Activated T-cell treated with anti-CD3 and anti-CD28 coated beads, Interleukin-2, amount 50 U/mL, for 4 hours (primary cell): ENCODE measurements at regions not wholly inside any gene's neighbourhood (a gene's known extent, or its start where the extent isn't known, plus 50 kb on each side); places are given as distances from the start of the nearest gene placed in this dataset.

Source experiments
- ATAC-seq, 2 donors: fragments of 200-7000 bp; cut with Tn5 transposase; one replicate each; pipeline ENCODE4 v1.10.0; 2021
- DNase-seq: peaks from one replicate; pipeline ENCODE4 v3.0.0-alpha.2; 2020
- H3K27me3 Mint-ChIP-seq: one replicate; pipeline ENCODE4 v1.8.0; 2021; ENCODE audit warnings: low read depth, mixed read lengths
- H3K36me3 Mint-ChIP-seq: one replicate; pipeline ENCODE4 v1.8.0; 2022; ENCODE audit warnings: mixed read lengths; ENCODE audit not compliant: insufficient read depth
- H3K4me1 Mint-ChIP-seq: one replicate; pipeline ENCODE4 v1.8.0; 2021; ENCODE audit warnings: low read depth, mixed read lengths
- H3K4me3 Mint-ChIP-seq: one replicate; pipeline ENCODE4 v1.8.0; 2021; ENCODE audit warnings: mild to moderate bottlenecking, moderate library complexity, mixed read lengths
- H3K9me3 Mint-ChIP-seq: one replicate; pipeline ENCODE4 v1.8.0; 2021; ENCODE audit warnings: mixed read lengths

DNA sequence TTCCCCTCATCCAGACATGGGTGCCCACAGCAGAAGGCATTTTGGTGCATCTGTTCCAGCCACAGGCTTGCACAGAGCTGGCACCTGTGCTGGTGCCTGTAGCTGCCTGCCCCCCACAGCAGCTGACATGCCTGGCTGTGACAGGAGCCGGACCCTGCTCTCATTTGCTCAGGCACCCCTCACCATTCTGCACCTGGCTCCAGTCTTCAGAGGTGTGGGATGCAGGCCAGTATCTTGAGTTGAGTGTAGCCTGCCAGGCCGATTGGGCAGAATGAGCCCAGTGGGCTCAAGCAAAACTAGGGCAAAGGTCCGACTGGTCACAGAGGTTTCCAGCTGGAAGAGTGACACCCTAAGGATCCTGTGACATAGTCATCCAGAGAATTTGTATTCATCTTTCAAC is 887.7 kb downstream of the CDH11 start:
- Mint-ChIP-seq H3K4me1 (no peaks in the 10 kb centered on the region), H3K27me3 (no peaks in the 10 kb centered on the region), H3K4me3 (no peak overlapping the region), H3K36me3 (no peaks in the 10 kb centered on the region), H3K9me3 (peaks cover 31% of the 10 kb centered on the region)
- DNase-seq = no peak
- ATAC-seq = no peak

DNA sequence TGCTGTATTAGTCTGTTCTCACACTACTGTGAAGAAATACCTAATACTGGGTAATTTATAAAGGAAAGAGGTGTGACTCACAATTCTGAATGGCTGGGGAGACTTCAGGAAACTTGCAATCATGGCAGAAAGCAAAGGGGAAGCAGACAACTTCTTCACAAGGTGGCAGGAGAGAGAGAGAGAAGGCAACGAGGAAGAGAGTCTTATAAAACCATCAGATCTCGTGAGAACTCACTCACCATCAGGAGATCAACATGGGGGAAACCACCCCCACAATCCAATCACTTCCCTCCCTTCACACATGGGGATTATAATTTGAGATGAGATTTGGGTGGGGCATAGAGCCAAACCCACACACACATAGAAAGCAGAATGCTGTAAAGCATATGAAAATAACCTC is 896.2 kb downstream of the CDH11 start:
- no peaks in the 10 kb centered on the region for H3K27me3 Mint-ChIP-seq

DNA sequence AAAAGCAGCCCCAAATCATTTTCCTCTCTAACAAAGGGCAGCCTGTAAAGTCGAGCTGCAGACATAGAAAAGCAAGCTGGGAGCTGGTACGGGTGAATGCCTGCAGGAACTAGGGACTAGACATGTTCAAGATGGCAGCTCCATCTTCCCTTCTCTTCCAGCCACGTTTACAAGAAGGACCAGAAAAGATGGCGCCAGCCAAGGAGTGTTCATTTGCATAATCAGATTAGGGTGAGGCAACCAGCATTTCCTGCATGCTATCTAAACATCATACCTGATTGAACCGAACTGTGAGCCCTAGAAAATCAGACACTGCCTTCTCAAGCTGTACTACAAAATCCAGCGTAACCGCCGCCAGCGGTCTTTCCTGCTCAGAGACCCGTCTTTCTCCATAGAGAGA is 896.8 kb downstream of the CDH11 start:
- ATAC-seq = no peak
- peaks cover 10% of the 10 kb centered on the region for H3K9me3 Mint-ChIP-seq
- H3K4me1 Mint-ChIP-seq = no peaks in the 10 kb centered on the region

More for the DNA sequence above, 896.2 kb downstream of the CDH11 start:
- no peak overlapping the region for H3K4me3 Mint-ChIP-seq
- H3K4me1 Mint-ChIP-seq = no peaks in the 10 kb centered on the region
- H3K9me3 Mint-ChIP-seq = peaks cover 14% of the 10 kb centered on the region
- DNase-seq (no peak), ATAC-seq (no peak)
- no peaks in the 10 kb centered on the region for H3K36me3 Mint-ChIP-seq

DNA sequence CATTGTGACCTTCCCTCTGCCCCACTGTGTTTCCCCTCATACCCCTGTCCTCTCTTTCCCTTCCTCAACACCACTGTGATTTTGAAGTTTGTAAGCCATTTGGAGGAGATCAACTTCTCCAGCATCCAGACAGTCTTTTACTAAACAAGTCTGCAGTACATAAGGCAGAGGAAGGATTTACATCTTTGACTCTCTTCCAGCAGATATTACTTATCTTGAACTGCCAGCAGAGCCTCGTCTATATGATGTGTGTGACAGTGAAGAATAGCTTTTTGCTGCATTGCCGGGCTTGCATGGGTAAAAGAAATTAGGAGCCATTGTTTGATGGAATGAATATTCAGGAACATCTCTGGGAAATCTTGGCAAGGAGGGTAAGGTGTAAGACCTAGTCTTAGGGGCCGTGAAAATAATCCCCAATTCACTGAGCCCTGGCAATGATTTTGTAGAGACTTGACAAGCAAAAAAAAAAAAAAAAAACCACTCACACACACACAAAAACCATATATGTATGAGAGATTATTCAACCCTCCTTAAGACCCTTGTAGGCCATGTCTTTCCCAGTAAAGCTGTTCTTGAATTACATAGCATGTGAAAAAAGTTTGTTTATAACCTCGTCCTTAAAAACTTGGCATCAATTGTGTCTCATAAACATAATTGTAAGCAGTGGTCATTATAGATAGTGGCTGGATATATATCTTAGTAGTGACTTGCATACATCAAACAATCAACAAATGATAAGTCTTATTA is 903.9 kb downstream of the CDH11 start:
- DNase-seq (no peak), ATAC-seq (no peak)
- H3K9me3 Mint-ChIP-seq = peaks cover 8% of the 10 kb centered on the region

More for the DNA sequence above, 896.8 kb downstream of the CDH11 start:
- H3K36me3 Mint-ChIP-seq = no peaks in the 10 kb centered on the region
- no peak for DNase-seq
- no peaks in the 10 kb centered on the region for H3K27me3 Mint-ChIP-seq
- no peak overlapping the region for H3K4me3 Mint-ChIP-seq

DNA sequence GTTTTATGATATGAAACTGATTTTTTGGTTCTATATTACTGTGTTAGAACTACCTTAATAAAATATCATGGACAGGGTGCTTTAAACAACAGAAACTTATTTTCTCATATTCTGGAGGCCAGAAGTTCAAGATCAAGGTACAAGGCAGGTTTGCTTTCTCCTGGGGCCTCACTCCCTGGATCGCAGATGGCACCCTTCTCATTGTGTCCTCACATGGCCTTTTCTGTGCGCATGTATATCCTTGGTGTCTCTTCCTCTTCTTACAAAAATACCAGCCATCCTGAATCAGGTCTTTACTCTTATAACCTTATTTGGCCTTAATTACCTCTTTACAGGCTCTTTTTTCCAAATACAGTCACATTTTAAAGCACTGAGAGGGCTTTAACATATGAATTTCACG is 906.1 kb downstream of the CDH11 start:
- H3K4me3 Mint-ChIP-seq = no peak overlapping the region
- DNase-seq = no peak
- H3K9me3 Mint-ChIP-seq = peaks cover 10% of the 10 kb centered on the region
- H3K27me3 Mint-ChIP-seq = no peaks in the 10 kb centered on the region
- no peak for ATAC-seq
- no peaks in the 10 kb centered on the region for H3K4me1 Mint-ChIP-seq
- no peaks in the 10 kb centered on the region for H3K36me3 Mint-ChIP-seq

More for the DNA sequence above, 903.9 kb downstream of the CDH11 start:
- Mint-ChIP-seq H3K27me3 (no peaks in the 10 kb centered on the region), H3K36me3 (no peaks in the 10 kb centered on the region), H3K4me1 (no peaks in the 10 kb centered on the region), H3K4me3 (no peak overlapping the region)

DNA sequence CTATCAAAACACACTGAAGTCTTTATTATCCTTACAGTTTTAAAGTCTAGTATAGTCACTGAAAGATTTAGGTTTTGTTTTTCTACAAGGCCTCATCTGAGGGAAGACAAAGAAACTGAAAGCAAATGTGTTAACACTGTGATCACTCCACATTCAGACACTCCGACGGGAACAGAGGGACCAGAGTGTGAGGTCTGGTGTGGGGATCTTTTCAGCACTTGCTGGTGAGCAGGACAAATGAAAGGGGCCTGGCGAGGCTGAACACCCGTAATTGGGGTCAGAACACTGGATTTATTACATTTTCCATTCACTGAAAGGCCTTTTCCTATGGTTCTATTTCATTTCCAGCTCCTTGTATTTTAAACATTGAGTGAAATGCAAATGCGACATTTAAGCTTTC is 910.5 kb downstream of the CDH11 start:
- no peak overlapping the region for H3K4me3 Mint-ChIP-seq
- H3K27me3 Mint-ChIP-seq = no peaks in the 10 kb centered on the region
- no peaks in the 10 kb centered on the region for H3K4me1 Mint-ChIP-seq
- no peaks in the 10 kb centered on the region for H3K36me3 Mint-ChIP-seq
- H3K9me3 Mint-ChIP-seq = peaks cover 17% of the 10 kb centered on the region
- ATAC-seq (no peak), DNase-seq (no peak)

DNA sequence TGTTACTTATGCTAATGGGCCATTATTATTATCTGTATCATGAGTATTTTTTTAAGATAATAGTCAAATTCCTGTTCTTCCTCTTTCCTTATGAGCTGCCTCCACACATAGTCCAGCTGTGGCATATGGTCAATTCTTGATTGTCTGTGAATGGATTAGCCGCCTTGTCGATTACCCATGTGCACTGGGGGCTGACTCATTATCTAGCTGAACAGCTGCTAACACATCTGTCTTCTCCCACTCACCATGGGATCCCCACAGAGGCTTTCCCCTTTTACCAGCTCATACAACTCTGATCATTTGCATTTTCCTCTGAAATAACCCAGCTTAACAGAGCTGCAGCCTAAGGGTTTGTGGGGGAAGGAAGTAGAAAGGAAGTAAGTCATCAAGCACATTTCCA is 915.0 kb downstream of the CDH11 start:
- Mint-ChIP-seq H3K4me1 (no peaks in the 10 kb centered on the region), H3K4me3 (no peak overlapping the region), H3K36me3 (no peaks in the 10 kb centered on the region), H3K27me3 (no peaks in the 10 kb centered on the region), H3K9me3 (peaks cover 12% of the 10 kb centered on the region)
- DNase-seq (no peak), ATAC-seq (no peak)

DNA sequence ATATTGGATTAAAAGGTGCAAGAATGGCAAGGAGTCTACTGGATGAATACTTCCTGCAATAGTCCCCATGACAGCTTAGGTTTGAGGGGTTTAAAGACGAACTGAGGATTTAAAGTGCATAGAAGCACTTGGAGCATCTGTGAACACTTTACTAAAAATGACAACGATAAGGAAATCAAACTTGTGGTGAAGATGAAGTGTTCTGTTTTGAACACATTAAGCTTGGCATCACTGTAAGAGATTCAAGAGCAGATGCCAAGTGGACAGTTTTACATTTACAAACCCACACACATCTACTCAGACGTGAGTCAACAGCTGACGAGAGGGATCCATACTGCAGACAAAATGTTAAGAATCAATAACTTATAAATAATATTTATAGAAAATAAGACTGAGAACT is 918.7 kb downstream of the CDH11 start:
- no peak overlapping the region for H3K4me3 Mint-ChIP-seq
- H3K4me1 Mint-ChIP-seq = no peaks in the 10 kb centered on the region
- DNase-seq = no peak
- H3K36me3 Mint-ChIP-seq = no peaks in the 10 kb centered on the region
- H3K9me3 Mint-ChIP-seq = peaks cover 13% of the 10 kb centered on the region
- H3K27me3 Mint-ChIP-seq = no peaks in the 10 kb centered on the region
- no peak for ATAC-seq

DNA sequence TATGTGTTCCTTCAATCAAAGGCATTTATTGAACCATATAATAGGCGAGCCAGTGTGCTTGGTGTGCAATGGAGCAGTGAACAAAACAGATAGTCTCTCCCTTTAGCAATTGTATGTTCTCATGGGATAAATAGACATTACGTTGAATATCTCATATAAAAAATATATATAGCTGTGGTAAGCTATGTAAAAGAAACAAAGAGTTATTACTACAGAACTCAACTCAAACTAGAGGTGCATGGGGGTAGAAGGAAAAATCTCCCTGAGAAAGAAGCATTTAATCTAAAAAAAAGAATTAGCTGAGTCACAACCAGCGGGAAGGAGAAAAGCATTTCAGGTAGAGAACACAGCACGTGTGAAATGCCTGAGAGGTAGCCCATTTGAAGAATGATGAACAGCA is 919.3 kb downstream of the CDH11 start:
- Mint-ChIP-seq H3K9me3 (peaks cover 18% of the 10 kb centered on the region), H3K4me1 (no peaks in the 10 kb centered on the region), H3K4me3 (no peak overlapping the region), H3K27me3 (no peaks in the 10 kb centered on the region), H3K36me3 (no peaks in the 10 kb centered on the region)
- DNase-seq (no peak), ATAC-seq (no peak)

DNA sequence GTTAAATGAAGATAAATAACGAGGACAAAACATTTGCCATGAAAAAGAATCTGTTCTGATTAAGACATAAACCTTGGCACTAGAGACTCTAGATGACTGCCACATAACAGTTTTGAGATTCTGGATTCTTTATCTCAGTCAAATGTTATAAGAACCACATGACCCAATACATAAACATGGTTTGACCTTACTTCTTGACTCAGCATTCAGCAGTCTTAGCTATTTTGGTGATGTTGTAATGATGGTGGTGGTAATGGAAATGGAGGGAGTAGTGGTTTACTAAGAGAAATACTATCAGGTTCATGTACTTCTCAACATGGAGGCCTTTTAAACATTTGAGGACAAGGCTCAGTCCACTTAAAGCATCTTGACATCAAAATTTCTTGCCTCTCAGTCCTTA is 925.4 kb downstream of the CDH11 start:
- Mint-ChIP-seq H3K9me3 (peaks cover 23% of the 10 kb centered on the region), H3K4me1 (no peaks in the 10 kb centered on the region), H3K36me3 (no peaks in the 10 kb centered on the region), H3K27me3 (no peaks in the 10 kb centered on the region), H3K4me3 (no peak overlapping the region)
- DNase-seq = no peak
- no peak for ATAC-seq

DNA sequence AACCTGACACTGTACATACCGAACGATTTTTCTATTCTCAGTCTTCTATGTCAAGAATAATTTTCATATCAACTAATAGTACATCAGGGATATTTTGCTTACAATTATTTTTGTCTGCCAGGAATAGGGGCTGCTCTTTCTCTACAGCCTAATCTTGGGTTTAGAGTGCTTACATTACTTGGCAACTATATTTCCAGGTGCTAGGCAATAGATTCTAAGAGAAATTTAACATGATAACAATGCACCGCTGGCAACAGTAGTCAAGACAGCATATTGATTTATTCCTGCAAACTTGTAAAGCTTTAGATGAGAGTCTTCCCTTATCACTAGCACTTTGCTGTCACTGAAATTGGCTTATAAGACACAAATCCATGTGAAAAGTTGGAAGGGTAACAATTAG is 935.9 kb downstream of the CDH11 start:
- no peaks in the 10 kb centered on the region for H3K27me3 Mint-ChIP-seq
- no peak for ATAC-seq

DNA sequence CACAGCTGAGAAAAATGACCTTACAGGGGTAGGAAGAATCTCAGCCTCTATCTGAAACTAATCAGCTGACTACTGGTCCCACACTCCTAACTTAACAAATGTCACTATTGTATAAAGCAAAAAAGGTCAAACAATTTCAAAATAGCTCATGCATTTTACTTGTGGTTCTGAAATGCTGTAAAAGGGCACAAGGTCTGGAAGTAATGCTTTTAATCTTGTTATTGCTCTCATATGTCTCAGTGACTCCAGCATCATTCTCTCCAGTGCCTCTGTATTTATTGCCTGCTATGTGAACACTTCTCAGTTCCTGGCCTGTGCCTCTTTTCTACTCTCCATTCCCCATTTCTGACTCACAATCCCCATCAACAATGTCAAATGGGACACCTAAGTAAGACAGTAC is 937.7 kb downstream of the CDH11 start:
- Mint-ChIP-seq H3K36me3 (no peaks in the 10 kb centered on the region), H3K9me3 (peaks cover 17% of the 10 kb centered on the region), H3K4me3 (no peak overlapping the region), H3K4me1 (no peaks in the 10 kb centered on the region), H3K27me3 (no peaks in the 10 kb centered on the region)
- DNase-seq (no peak), ATAC-seq (no peak)

More for the DNA sequence above, 935.9 kb downstream of the CDH11 start:
- DNase-seq = no peak
- H3K4me1 Mint-ChIP-seq = no peaks in the 10 kb centered on the region
- H3K36me3 Mint-ChIP-seq = no peaks in the 10 kb centered on the region
- H3K9me3 Mint-ChIP-seq = peaks cover 22% of the 10 kb centered on the region
- no peak overlapping the region for H3K4me3 Mint-ChIP-seq

DNA sequence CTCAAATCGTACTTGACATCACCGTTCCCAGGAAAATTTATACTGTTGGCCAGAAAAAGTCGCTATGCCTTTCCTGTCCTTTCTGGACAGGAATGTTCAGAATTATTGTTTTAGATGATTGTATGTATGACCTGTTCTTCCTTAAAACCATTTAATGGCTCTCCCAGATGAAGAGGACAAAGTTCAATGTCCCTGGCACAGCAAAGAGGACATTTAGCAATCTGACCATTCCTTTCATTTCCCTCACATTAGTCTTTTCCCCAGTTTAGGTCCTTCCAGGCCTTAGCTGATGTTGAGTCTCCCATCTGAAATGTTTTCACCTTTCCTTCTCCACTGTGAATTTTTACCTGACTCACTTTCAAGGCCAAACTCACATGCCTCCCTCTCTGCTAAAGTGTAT is 938.9 kb downstream of the CDH11 start:
- no peak for ATAC-seq
- H3K27me3 Mint-ChIP-seq = no peaks in the 10 kb centered on the region
- H3K9me3 Mint-ChIP-seq = peaks cover 21% of the 10 kb centered on the region
- no peak for DNase-seq
- no peaks in the 10 kb centered on the region for H3K4me1 Mint-ChIP-seq
- H3K36me3 Mint-ChIP-seq = no peaks in the 10 kb centered on the region
- no peak overlapping the region for H3K4me3 Mint-ChIP-seq

DNA sequence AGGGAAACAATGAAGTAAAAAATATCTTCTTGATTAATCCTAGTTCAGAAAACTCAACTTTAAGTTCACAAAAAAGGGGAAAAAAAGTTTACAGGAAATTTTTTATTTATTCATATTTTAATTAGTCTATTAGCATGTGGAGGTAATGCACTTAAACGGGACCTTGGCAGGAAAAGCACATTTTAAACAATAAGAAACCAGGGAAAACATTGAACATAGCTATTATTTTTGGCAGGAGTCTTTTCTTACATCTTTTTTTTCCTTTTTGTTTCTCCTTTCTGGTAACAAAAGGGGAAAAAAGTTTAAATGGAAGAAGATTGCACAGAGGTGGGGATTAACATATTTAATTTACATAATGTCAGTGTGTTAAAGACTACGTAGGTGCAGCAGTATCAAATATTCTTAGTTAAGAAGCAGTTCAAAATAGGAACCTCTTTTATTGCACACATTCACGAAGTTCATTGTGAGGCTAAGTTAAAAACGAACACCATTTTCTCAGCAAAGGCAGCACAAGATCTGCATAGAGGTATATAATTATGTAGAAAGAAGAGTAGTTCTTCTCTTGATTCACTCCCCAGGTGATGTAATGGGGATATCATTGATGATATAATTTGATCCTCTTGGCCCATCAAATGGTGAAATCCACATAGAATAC is 940.5 kb downstream of the CDH11 start:
- Mint-ChIP-seq H3K4me3 (no peak overlapping the region), H3K4me1 (no peaks in the 10 kb centered on the region), H3K36me3 (no peaks in the 10 kb centered on the region), H3K27me3 (no peaks in the 10 kb centered on the region), H3K9me3 (peaks cover 33% of the 10 kb centered on the region)
- DNase-seq (no peak), ATAC-seq (no peak)

DNA sequence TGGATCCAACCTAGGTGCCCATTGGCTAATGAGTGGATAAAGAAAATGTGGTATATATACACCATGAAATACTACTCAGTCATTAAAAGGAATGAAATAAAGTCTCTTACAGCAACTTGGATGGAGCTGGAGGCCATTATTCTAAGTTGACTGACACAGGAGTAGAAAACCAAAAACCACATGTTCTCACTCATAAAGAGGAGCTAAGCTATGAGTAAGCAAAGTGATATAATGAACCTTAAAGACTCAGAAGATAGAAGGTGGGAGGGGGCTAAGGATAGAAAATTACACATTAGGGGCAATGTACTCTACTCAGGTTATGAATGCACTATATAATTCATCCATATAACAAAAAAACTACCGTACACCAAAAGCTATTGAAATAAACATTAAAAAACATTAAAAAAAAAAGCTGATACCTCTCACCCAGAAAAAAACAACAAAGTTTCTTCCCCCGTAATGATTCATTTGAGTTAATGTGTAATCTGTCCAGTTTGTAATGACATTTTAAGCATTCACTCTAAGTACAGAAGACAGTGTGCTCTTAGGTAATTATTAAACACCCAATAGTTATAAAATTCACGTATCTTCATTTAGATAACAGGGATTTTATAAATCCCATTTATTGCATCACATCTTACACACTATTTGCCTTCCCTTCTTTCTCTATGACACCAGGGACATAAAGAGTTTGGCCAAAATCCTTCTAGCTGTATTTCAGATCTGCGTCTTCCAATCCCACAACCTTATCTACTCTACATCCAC is 941.5 kb downstream of the CDH11 start:
- H3K27me3 Mint-ChIP-seq = no peaks in the 10 kb centered on the region
- peaks cover 27% of the 10 kb centered on the region for H3K9me3 Mint-ChIP-seq
- no peaks in the 10 kb centered on the region for H3K4me1 Mint-ChIP-seq
- no peak for ATAC-seq
- H3K4me3 Mint-ChIP-seq = no peak overlapping the region
- no peaks in the 10 kb centered on the region for H3K36me3 Mint-ChIP-seq
- no peak for DNase-seq
